ENCODE measurements at regions not wholly inside any gene's neighbourhood (a gene's known extent, or its start where the extent isn't known, plus 50 kb on each side); places are given as distances from the start of the nearest gene placed in this dataset.

GRCh38 chr6:21514288-21514687, 79.3 kb upstream of the SOX4 start:
- no peak for TF ChIP-seq CTCF (IDR thresholded peaks at IDR 0.05; ENCODE audit: insufficient read depth, low read length)
- TF ChIP-seq REST (IDR thresholded peaks at IDR 0.05; ENCODE audit: insufficient replicate concordance, low read depth), result no peak
- no peak for TF ChIP-seq POLR2AphosphoS5 (IDR thresholded peaks at IDR 0.05; ENCODE audit: low read depth)

Data from HL-60 (cell line).